DND-41 (cell line): ENCODE measurements at regions not wholly inside any gene's neighbourhood (a gene's known extent, or its start where the extent isn't known, plus 50 kb on each side); places are given as distances from the start of the nearest gene placed in this dataset.

ENCODE experiments used
- EZH2 ChIP-seq: IDR thresholded peaks from 3 replicates; pipeline ENCODE4 v1.6.1; 2012; ENCODE audit warnings: borderline replicate concordance, low read depth, mild to moderate bottlenecking, moderate library complexity, low read length, inconsistent platforms; ENCODE audit not compliant: severe bottlenecking
- TF ChIP-seq, protein P1 (sequence below): IDR thresholded peaks from 2 replicates; pipeline ENCODE4 v1.5.1; 2012; ENCODE audit warnings: borderline replicate concordance, low read length, moderate library complexity, mild to moderate bottlenecking; ENCODE audit not compliant: poor library complexity, severe bottlenecking; ENCODE audit errors: extremely low read depth

DNA sequence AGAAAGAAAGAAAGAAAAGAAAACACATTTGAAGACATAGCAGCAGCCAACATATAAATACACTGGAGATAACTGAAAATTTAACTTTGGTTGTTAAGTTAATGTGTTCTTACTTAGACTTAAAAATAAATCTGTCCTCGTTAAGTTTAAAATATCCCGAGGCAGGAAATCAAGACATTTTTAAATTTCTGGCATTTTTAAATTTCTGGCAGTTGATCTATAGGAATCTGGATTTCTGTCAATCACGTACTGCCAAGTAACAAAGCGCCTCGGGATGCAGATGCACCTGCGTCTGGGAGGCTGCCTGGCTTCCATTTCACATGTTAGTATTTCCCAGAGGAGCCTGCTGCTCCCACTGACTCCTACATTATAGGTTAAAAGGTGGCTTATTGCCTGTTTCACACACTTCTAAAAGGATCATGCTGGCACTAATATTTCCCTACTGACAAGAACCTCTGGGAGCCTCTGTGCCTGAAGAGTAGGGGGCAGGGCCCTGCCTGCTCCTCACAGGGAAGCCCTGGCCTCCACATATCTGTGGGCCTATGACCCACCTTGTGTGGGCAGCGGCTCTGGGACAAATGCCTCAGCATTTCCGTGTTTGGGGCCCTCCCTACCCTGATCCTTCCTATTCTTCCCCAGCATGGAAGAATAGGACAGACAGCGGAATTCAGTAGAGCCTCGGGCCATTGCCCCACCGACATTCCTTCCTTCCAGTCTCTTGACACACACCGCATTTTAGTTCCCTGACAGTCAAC, 62.8 kb upstream of the ATP12A start:
- no peak for TF ChIP-seq EZH2
- TF ChIP-seq, protein P1, sequence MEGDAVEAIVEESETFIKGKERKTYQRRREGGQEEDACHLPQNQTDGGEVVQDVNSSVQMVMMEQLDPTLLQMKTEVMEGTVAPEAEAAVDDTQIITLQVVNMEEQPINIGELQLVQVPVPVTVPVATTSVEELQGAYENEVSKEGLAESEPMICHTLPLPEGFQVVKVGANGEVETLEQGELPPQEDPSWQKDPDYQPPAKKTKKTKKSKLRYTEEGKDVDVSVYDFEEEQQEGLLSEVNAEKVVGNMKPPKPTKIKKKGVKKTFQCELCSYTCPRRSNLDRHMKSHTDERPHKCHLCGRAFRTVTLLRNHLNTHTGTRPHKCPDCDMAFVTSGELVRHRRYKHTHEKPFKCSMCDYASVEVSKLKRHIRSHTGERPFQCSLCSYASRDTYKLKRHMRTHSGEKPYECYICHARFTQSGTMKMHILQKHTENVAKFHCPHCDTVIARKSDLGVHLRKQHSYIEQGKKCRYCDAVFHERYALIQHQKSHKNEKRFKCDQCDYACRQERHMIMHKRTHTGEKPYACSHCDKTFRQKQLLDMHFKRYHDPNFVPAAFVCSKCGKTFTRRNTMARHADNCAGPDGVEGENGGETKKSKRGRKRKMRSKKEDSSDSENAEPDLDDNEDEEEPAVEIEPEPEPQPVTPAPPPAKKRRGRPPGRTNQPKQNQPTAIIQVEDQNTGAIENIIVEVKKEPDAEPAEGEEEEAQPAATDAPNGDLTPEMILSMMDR = no peak
